Spleen (tissue), 11 donors: ENCODE measurements at regions not wholly inside any gene's neighbourhood (a gene's known extent, or its start where the extent isn't known, plus 50 kb on each side); places are given as distances from the start of the nearest gene placed in this dataset.

ENCODE experiments used
- DNase-seq: peaks from one replicate; pipeline ENCODE4 v3.0.0-alpha.2; 2020
- H3K27ac ChIP-seq, 8 donors: fragments of 200-600 bp; sonication (generic) in 7 of 8; 1 replicate in 4 of 8; 2 replicates in 4 of 8; pipeline versions ENCODE4 v1.5.0 to v1.8.0; 2016 to 2021; ENCODE audit warnings: inconsistent platforms in 4 of 8, mild to moderate bottlenecking in 4 of 8, moderate library complexity in 1 of 8
- H3K27me3 ChIP-seq, 7 donors: fragments of 200-600 bp; sonication (generic) in 6 of 7; replicated peaks in 1 of 7; 1 replicate in 4 of 7; 2 replicates in 3 of 7; pipeline versions ENCODE4 v1.5.0 to v1.8.0; 2016 to 2021; ENCODE audit warnings: inconsistent platforms in 3 of 7, mild to moderate bottlenecking in 1 of 7
- H3K36me3 ChIP-seq, 6 donors: fragments of 200-600 bp; sonication (generic) in 5 of 6; 1 replicate in 4 of 6; 2 replicates in 2 of 6; pipeline versions ENCODE4 v1.5.0 to v1.8.0; 2016 to 2021; ENCODE audit warnings: inconsistent platforms in 2 of 6
- H3K4me1 ChIP-seq, 6 donors: fragments of 200-600 bp; sonication (generic) in 5 of 6; 1 replicate in 3 of 6; 2 replicates in 3 of 6; pipeline versions ENCODE4 v1.5.0 to v1.8.0; 2016 to 2021; ENCODE audit warnings: inconsistent platforms in 3 of 6
- H3K4me3 ChIP-seq, 8 donors: fragments of 200-600 bp; sonication (generic) in 7 of 8; 1 replicate in 4 of 8; 2 replicates in 4 of 8; pipeline versions ENCODE4 v1.5.0 to v1.8.0; 2016 to 2021; ENCODE audit warnings: inconsistent platforms in 4 of 8, mild to moderate bottlenecking in 4 of 8, moderate library complexity in 2 of 8
- H3K9me3 ChIP-seq, 8 donors: fragments of 200-600 bp; sonication (generic) in 7 of 8; 1 replicate in 4 of 8; 2 replicates in 4 of 8; pipeline versions ENCODE4 v1.5.0 to v1.8.0; 2016 to 2021; ENCODE audit warnings: inconsistent platforms in 4 of 8
- POLR2A ChIP-seq, 3 donors: fragments of 450-650 bp; IDR thresholded peaks; one replicate each; pipeline ENCODE4 v1.5.1; 2017; ENCODE audit warnings: antibody characterized with exemption in 3 of 3, mild to moderate bottlenecking in 1 of 3
- POLR2AphosphoS5 ChIP-seq, 3 donors: sonication (generic); formaldehyde crosslinking; IDR thresholded peaks; one replicate each; pipeline ENCODE4 v1.5.1; 2017; ENCODE audit warnings: antibody characterized with exemption in 3 of 3
- WGBS, 5 donors: extraction: QIAGEN DNeasy Blood & Tissue Kit in 3 of 5; methylation state at CpG; one replicate each; pipeline versions ENCODE4 v1.1.5 to v1.1.7; 2013 to 2018; 5-methylcytosine and 5-hydroxymethylcytosine counted together
- intact Hi-C: fragments of 100-400 bp; cut with DNase I; formaldehyde crosslinking; loops from one replicate; pipeline ENCODE4 v1.15.0; 2023; ENCODE audit warnings: low total_unique reads
- TF ChIP-seq, protein P1 (sequence below), 11 experiments: fragments of 200-600 bp in 7 of 11; fragments of 450-650 bp in 4 of 11; sonication (generic) in 4 of 11; IDR thresholded peaks in 8 of 11; conservative IDR thresholded peaks in 3 of 11; 1 replicate in 7 of 11; 2 replicates in 4 of 11; pipeline versions ENCODE4 v1.4.0 to v1.8.0; 2016 to 2021; ENCODE audit warnings: antibody characterized with exemption in 11 of 11, inconsistent platforms in 4 of 11, mild to moderate bottlenecking in 1 of 11
- donor health status: healthy with polysubstance abuse.
- donor health status: DM: no; HTN: no; CAD: no; lungs with moderate emphysema.
- donor health status: DM: no; HTN: no; CAD: no.
- donor health status: Bipolar disorder and iron deficiency.
- donor health status: healthy.
- donor health status: DM: no; HTN: no; CAD: no.
- donor health status: DM: yes; HTN: yes; CAD: no.

DNA sequence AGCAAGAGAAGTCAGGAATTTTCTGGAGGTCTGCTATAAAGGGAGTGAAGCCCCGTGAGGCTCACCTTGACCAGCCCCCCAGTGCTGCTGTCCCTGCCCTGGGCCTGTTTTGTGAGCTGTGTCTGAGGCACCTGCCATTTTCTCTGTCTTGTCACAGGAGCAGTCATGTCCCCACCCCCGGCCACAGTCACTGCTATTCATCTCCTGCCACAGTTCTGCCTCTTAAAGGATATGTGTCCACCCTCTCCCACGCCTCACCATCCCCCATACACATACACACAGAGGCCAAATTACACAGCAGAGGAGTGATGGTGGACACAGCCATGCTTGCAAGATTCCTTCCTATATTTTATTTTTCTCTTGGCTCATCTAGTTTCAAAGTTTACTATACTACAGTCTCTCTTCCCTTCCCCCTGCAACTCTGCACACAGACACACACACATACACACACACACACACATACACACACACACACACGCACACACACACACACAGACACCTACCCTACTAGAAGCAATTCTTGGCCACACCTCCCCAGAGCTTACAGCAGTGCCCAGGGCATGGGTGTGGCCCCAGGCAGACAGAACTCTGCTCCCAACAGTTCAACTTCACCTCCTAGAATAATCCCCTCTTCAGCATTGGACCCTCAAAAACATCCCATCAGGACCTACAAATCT, 68.7 kb upstream of the TAB2 start:
- no peak for TF ChIP-seq POLR2AphosphoS5 (IDR thresholded peaks at IDR 0.05)
- TF ChIP-seq, protein P1, sequence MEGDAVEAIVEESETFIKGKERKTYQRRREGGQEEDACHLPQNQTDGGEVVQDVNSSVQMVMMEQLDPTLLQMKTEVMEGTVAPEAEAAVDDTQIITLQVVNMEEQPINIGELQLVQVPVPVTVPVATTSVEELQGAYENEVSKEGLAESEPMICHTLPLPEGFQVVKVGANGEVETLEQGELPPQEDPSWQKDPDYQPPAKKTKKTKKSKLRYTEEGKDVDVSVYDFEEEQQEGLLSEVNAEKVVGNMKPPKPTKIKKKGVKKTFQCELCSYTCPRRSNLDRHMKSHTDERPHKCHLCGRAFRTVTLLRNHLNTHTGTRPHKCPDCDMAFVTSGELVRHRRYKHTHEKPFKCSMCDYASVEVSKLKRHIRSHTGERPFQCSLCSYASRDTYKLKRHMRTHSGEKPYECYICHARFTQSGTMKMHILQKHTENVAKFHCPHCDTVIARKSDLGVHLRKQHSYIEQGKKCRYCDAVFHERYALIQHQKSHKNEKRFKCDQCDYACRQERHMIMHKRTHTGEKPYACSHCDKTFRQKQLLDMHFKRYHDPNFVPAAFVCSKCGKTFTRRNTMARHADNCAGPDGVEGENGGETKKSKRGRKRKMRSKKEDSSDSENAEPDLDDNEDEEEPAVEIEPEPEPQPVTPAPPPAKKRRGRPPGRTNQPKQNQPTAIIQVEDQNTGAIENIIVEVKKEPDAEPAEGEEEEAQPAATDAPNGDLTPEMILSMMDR (IDR thresholded peaks at IDR 0.05 in 8 of 11, conservative IDR thresholded peaks at IDR 0.05 in 3 of 11) = no peak
- TF ChIP-seq POLR2A (IDR thresholded peaks at IDR 0.05) = no peak
- no peaks in the 10 kb centered on the region for H3K27me3 ChIP-seq
- WGBS, 5 donors = 63 to 78% (median 71%) methylated on average over 4 of the region's 4 CpGs
- DNase-seq = no peak
- H3K4me1 ChIP-seq = peaks cover 0 to 44% (median 17%) of the 10 kb centered on the region in 6 donors
- H3K27ac ChIP-seq = peak overlapping the region in 1 of 8 donors; percentile 35
- H3K36me3 ChIP-seq = no peaks in the 10 kb centered on the region
- intact Hi-C loops = no loop called here
- H3K4me3 ChIP-seq = no peak overlapping the region
- peaks cover 0 to 3% (median 0%) of the 10 kb centered on the region in 8 donors for H3K9me3 ChIP-seq

DNA sequence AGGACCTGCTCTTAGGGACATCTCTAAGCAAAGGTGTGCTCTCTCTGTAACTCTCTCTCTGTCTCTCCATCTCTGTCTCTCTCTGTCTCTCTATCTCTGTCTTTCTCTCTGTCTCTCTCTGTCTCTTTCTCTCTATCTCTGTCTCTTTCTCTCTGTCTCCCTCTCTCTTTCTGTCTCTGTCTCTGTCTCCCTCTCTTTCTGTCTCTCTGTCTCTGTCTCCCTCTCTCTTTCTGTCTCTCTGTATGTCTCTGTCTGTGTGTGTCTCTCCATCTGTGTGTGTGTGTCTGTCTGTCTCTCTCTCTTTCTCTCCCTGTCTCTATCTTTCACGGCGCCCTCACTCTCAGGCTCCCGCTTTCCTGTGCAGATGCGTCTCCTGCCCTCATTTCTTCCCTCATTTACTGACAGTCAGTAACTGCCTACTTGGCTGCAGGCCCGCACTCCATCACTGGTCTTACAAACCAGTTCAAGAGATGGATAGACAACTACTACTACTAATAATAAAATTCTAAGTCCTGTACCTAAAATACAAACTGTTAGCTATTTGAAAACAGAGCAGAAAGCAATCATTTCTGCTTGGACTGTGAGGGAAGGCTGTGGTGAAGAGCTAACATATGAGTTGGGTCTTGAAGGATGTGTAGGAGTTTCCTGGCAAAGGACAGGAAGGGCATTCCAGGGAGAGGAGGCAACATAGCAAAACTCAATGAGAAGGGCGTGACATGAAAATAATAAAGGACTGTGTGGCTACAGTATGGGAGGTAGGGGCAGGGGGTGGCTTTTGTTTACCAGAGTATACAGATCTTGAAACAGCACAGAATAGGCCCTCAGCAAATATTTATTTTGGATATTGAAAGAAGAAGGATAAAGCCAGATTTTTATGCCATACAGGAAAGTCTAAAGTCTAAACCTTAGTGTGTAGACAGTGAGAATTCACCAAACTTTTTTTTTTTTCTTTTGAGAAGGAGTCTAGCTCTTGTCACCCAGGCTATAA, 67.8 kb upstream of the TAB2 start:
- Histone ChIP-seq H3K4me1 (peaks cover 0 to 44% (median 17%) of the 10 kb centered on the region in 6 donors), H3K9me3 (no peaks in the 10 kb centered on the region), H3K27ac (peak overlapping the region in 1 of 8 donors; percentile 35), H3K4me3 (no peak overlapping the region), H3K36me3 (no peaks in the 10 kb centered on the region), H3K27me3 (no peaks in the 10 kb centered on the region)
- TF ChIP-seq, protein P1 (IDR thresholded peaks at IDR 0.05 in 8 of 11, conservative IDR thresholded peaks at IDR 0.05 in 3 of 11) = no peak
- TF ChIP-seq POLR2AphosphoS5 (IDR thresholded peaks at IDR 0.05) (no peak), POLR2A (IDR thresholded peaks at IDR 0.05) (no peak)
- intact Hi-C loops = no loop called here
- DNase-seq = no peak
- 80 to 88% (median 81%) methylated on average over 6 of the region's 6 CpGs for WGBS, 5 donors

DNA sequence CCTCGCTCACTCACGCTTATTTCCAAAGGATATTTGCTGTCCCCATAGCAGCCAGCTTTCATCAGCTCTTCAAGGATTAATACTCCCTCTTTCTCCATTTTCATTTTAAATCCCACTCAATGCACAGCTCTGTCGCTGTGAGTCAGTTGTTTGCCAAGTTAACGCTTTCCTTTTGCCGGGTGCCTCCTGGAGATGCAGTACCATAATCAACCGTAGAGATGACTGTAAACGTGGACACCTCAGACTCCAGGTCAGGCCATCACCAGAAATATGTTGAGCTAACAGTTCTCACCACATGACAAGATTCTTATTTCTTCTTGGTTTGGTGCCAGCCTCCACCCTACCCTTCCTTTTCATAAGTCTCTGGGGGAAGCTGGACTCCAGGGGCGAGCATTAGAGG, 66.6 kb upstream of the TAB2 start:
- intact Hi-C loops = no loop called here
- H3K4me1 ChIP-seq = peaks cover 0 to 50% (median 17%) of the 10 kb centered on the region in 6 donors

More for the DNA sequence above, 66.6 kb upstream of the TAB2 start:
- no peak overlapping the region for H3K4me3 ChIP-seq
- no peaks in the 10 kb centered on the region for H3K27me3 ChIP-seq
- no peak overlapping the region for H3K27ac ChIP-seq
- DNase-seq = no peak
- no peaks in the 10 kb centered on the region for H3K9me3 ChIP-seq
- no peaks in the 10 kb centered on the region for H3K36me3 ChIP-seq
- 83 to 92% (median 89%) methylated on average over 8 of the region's 8 CpGs for WGBS, 5 donors
- no peak for TF ChIP-seq POLR2A (IDR thresholded peaks at IDR 0.05)
- TF ChIP-seq, protein P1 (IDR thresholded peaks at IDR 0.05 in 8 of 11, conservative IDR thresholded peaks at IDR 0.05 in 3 of 11) = no peak
- TF ChIP-seq POLR2AphosphoS5 (IDR thresholded peaks at IDR 0.05) = no peak
